ENCODE measurements at regions not wholly inside any gene's neighbourhood (a gene's known extent, or its start where the extent isn't known, plus 50 kb on each side); places are given as distances from the start of the nearest gene placed in this dataset.

- Mint-ChIP-seq H3K36me3 (no peaks in the 10 kb centered on the region), H3K4me1 (no peaks in the 10 kb centered on the region), H3K4me3 (no peak overlapping the region), H3K27ac (no peak overlapping the region), H3K9me3 (peaks cover 0 to 13% (median 6%) of the 10 kb centered on the region in 7 donors), H3K27me3 (ENCODE audit: low read depth in 3 of 3) (no peaks in the 10 kb centered on the region)
- H3K4me1 ChIP-seq (ENCODE audit: control insufficient read depth in 1 of 2, insufficient read depth in 2 of 2, low read length in 2 of 2) = no peaks in the 10 kb centered on the region
- no peak overlapping the region for H2AFZ ChIP-seq (ENCODE audit: insufficient read depth, low read depth, low read length, poor library complexity, severe bottlenecking)
- H3K27ac ChIP-seq (ENCODE audit: low read depth in 1 of 2, low read length in 2 of 2) = no peak overlapping the region
- no peaks in the 10 kb centered on the region for H3K79me2 ChIP-seq (ENCODE audit: insufficient read depth, low read length)
- H3K9me3 ChIP-seq (replicated peaks in 1 of 2; ENCODE audit: control insufficient read depth in 1 of 2, insufficient read depth in 1 of 2, low read length in 2 of 2) = peaks cover 0 to 7% of the 10 kb centered on the region in 2 donors
- no peak overlapping the region for H3K4me2 ChIP-seq (replicated peaks; ENCODE audit: extremely low read depth, low read length, poor library complexity, severe bottlenecking)
- no peak overlapping the region for H3K4me3 ChIP-seq (replicated peaks in 1 of 3; ENCODE audit: low read depth in 2 of 3, low read length in 3 of 3)
- 100% methylated on average over 2 of the region's 4 CpGs for WGBS (ENCODE audit: insufficient coverage)
- no peak for DNase-seq
- no peak overlapping the region for H3K9ac ChIP-seq (ENCODE audit: insufficient read depth, low read length, poor library complexity, severe bottlenecking)
- H4K20me1 ChIP-seq (ENCODE audit: insufficient read depth, low read length) = no peaks in the 10 kb centered on the region
- no peaks in the 10 kb centered on the region for H3K36me3 ChIP-seq (replicated peaks in 1 of 2; ENCODE audit: control insufficient read depth in 1 of 2, insufficient read depth in 2 of 2, low read length in 2 of 2)
- no peaks in the 10 kb centered on the region for H3K27me3 ChIP-seq (ENCODE audit: control insufficient read depth in 2 of 2, insufficient read depth in 2 of 2, low read length in 2 of 2)
- TF ChIP-seq, protein P1, sequence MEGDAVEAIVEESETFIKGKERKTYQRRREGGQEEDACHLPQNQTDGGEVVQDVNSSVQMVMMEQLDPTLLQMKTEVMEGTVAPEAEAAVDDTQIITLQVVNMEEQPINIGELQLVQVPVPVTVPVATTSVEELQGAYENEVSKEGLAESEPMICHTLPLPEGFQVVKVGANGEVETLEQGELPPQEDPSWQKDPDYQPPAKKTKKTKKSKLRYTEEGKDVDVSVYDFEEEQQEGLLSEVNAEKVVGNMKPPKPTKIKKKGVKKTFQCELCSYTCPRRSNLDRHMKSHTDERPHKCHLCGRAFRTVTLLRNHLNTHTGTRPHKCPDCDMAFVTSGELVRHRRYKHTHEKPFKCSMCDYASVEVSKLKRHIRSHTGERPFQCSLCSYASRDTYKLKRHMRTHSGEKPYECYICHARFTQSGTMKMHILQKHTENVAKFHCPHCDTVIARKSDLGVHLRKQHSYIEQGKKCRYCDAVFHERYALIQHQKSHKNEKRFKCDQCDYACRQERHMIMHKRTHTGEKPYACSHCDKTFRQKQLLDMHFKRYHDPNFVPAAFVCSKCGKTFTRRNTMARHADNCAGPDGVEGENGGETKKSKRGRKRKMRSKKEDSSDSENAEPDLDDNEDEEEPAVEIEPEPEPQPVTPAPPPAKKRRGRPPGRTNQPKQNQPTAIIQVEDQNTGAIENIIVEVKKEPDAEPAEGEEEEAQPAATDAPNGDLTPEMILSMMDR (IDR thresholded peaks at IDR 0.05) = no peak
- intact Hi-C loops (cut with micrococcal nuclease) = no loop called here
Measured at GRCh38 chr5:37975531-37975930, 135.7 kb upstream of the GDNF start.

- Histone ChIP-seq H4K20me1 (ENCODE audit: insufficient read depth, low read length) (no peaks in the 10 kb centered on the region), H3K4me1 (ENCODE audit: control insufficient read depth in 1 of 2, insufficient read depth in 2 of 2, low read length in 2 of 2) (no peaks in the 10 kb centered on the region), H3K4me2 (replicated peaks; ENCODE audit: extremely low read depth, low read length, poor library complexity, severe bottlenecking) (no peak overlapping the region), H2AFZ (ENCODE audit: insufficient read depth, low read depth, low read length, poor library complexity, severe bottlenecking) (no peak overlapping the region), H3K36me3 (replicated peaks in 1 of 2; ENCODE audit: control insufficient read depth in 1 of 2, insufficient read depth in 2 of 2, low read length in 2 of 2) (no peaks in the 10 kb centered on the region), H3K27me3 (ENCODE audit: control insufficient read depth in 2 of 2, insufficient read depth in 2 of 2, low read length in 2 of 2) (no peaks in the 10 kb centered on the region), H3K79me2 (ENCODE audit: insufficient read depth, low read length) (no peaks in the 10 kb centered on the region), H3K27ac (ENCODE audit: low read depth in 1 of 2, low read length in 2 of 2) (no peak overlapping the region), H3K9ac (ENCODE audit: insufficient read depth, low read length, poor library complexity, severe bottlenecking) (no peak overlapping the region), H3K9me3 (replicated peaks in 1 of 2; ENCODE audit: control insufficient read depth in 1 of 2, insufficient read depth in 1 of 2, low read length in 2 of 2) (no peaks in the 10 kb centered on the region), H3K4me3 (replicated peaks in 1 of 3; ENCODE audit: low read depth in 2 of 3, low read length in 3 of 3) (no peak overlapping the region)
- intact Hi-C loops (cut with micrococcal nuclease) = no loop called here
- TF ChIP-seq, protein P1 (IDR thresholded peaks at IDR 0.05) = no peak
- no peak overlapping the region for H3K27ac Mint-ChIP-seq
- no peaks in the 10 kb centered on the region for H3K4me1 Mint-ChIP-seq
- H3K36me3 Mint-ChIP-seq = no peaks in the 10 kb centered on the region
- WGBS (ENCODE audit: insufficient coverage) = no CpG with 5 or more reads among the region's 1 CpG
- H3K9me3 Mint-ChIP-seq = peaks cover 0 to 7% (median 0%) of the 10 kb centered on the region in 7 donors
- H3K4me3 Mint-ChIP-seq = no peak overlapping the region
- no peaks in the 10 kb centered on the region for H3K27me3 Mint-ChIP-seq (ENCODE audit: low read depth in 3 of 3)
- DNase-seq = no peak
Measured at GRCh38 chr5:37971483-37972024, 131.7 kb upstream of the GDNF start.

Data from CD14-positive monocyte (primary cell).